GM10266 (cell line): ENCODE measurements at regions not wholly inside any gene's neighbourhood (a gene's known extent, or its start where the extent isn't known, plus 50 kb on each side); places are given as distances from the start of the nearest gene placed in this dataset.

Experiments
- DNase-seq: peaks from one replicate; pipeline ENCODE4 v3.0.0; 2012; ENCODE audit errors: extremely low spot score
- TF ChIP-seq, protein P1 (sequence below): IDR thresholded peaks from 2 replicates; pipeline ENCODE4 v1.5.1; 2012; ENCODE audit warnings: mild to moderate bottlenecking, low read depth; ENCODE audit not compliant: control insufficient read depth, insufficient read depth; ENCODE audit errors: missing control alignments

DNA sequence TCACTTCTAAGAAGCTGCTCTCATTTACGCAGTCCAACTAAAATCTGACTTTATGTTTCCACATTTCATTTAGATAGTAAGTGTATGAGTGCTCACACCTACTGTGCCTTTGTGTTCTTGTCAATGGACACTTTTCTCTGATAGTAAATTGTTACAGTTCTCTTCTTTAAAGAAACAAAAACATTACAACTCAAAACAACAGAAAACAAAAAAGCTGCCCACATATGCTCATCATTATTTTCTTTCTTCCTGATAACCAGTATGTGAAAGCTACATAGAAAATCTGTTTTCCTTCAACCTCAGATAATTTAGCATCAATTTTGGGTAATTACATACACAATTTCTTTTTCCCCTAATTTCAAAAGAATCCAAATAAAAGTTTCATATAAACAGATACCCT, 1247.8 kb upstream of the NXPH2 start:
- DNase-seq: no peak
- TF ChIP-seq, protein P1, sequence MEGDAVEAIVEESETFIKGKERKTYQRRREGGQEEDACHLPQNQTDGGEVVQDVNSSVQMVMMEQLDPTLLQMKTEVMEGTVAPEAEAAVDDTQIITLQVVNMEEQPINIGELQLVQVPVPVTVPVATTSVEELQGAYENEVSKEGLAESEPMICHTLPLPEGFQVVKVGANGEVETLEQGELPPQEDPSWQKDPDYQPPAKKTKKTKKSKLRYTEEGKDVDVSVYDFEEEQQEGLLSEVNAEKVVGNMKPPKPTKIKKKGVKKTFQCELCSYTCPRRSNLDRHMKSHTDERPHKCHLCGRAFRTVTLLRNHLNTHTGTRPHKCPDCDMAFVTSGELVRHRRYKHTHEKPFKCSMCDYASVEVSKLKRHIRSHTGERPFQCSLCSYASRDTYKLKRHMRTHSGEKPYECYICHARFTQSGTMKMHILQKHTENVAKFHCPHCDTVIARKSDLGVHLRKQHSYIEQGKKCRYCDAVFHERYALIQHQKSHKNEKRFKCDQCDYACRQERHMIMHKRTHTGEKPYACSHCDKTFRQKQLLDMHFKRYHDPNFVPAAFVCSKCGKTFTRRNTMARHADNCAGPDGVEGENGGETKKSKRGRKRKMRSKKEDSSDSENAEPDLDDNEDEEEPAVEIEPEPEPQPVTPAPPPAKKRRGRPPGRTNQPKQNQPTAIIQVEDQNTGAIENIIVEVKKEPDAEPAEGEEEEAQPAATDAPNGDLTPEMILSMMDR: no peak

DNA sequence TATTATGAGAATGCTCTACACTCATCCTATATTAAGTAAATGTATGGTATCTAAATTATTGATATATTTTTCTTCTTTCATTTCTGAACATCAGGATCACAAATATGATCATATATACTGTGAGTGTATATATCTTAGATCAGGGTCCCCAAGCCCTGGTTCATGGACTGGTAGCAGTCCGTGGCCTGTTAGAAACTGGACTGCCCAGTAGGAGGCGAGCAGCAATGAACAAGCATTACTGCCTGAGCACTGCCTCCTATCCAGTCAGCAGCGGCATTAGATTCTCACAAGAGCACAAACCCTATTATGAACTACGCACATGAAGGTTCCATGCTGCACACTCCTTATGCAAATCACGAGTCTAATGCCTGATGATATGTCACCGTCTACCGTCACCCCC, 1247.1 kb upstream of the NXPH2 start:
- no peak for DNase-seq
- TF ChIP-seq, protein P1: no peak

DNA sequence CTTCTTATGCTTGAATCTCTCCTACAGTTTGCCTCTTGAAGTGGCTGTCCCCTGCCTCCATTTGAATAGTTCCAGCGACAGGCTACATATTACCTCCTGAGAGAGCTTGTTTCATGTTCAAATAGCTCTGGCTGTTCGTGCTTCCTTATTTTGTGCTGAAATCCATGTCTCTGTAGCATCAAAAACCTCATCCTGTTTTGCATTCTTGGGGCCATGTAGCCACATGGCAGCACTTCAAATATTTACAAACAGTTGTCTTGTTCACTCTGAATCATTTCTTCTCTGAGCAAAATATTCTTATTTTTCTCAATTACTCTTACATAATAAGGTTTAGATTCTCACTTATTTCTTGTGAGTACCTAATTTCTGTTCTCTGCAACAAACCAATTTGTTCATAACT, 1243.1 kb upstream of the NXPH2 start:
- no peak for DNase-seq

DNA sequence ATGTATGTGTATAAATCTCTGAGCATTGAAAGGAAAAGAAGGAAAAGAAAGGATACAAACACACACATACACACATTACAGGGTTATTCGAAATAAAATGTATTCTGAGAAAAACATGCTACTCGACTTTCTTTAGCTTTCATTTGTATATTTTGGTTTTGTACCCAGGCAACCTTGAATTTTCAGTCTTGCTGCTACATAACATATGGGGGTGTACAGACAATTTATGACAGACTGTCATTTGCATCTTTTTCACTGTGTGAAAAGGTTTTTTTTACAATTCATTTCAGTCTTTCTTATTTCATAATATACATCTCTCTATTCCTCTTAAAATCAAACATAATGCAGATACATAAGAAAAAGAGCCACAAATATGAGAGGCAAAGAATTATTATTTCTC, 1238.4 kb upstream of the NXPH2 start:
- TF ChIP-seq, protein P1: no peak
- no peak for DNase-seq

More for the DNA sequence above, 1243.1 kb upstream of the NXPH2 start:
- TF ChIP-seq, protein P1: no peak

DNA sequence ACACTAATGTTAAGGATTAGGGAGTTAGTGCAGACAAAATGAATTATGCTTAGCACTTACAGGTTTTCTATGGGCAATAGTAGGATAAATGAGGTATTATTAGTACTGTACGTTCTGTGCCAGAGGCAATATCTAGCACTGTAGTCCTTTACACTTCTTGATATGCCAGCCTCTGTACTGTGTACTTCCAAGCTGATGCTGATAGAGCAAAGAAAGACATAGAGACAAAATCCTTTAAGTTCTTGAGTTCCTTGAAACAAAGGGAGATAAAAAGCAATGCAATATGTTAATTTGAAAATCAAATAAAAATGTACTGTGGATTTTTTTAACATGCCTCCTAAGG, 1234.0 kb upstream of the NXPH2 start:
- TF ChIP-seq, protein P1: no peak
- DNase-seq: no peak

DNA sequence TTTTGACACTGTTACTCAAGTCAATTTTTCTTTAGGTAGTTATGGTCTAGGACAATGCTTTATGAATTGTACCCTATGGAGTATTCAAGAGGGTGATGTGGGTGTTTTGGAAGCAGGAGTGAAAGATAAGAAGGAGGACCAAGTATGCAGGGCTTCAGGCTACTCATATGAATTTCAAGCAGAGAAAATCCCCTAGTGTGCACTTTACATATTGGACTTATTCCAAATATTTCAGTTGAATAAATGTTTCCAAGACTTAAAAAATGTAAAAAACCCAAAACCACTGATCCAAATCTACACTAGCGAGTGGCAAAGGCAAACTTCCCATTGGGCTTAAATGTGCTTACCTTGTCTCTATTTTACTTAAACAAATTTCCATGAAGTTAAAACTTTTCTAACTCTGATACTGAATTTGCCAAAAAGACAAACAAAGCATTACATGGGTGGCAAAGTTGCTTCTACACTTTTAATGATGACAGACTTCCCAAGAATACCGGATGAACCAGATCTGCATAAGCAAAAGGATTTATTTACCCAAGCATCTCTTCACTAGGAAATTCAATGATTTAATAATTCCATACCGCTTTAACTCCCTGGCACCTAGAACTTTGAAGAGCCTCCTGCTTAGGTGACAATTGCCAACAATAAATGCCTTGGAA, 1233.5 kb upstream of the NXPH2 start:
- no peak for DNase-seq
- TF ChIP-seq, protein P1: no peak

DNA sequence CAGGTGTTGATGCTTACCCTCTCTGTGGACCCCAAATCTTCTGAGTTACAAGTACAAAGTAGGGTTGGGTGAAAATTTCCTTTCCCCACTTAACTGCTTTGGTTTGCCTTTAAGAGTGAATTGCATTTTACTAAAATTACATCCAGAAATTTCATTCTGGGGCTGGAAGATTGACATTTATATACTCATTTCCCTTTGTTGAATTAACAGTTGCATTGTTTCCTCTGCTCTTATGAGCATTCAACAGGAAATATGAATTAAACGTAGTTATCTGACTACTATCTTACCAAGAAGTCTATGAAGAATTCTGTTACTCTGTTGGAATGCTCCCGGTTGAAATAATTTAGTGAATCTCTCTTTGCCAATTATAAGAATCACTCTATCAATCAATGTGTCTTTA, 1231.1 kb upstream of the NXPH2 start:
- DNase-seq: no peak
- TF ChIP-seq, protein P1: no peak
